GM21786 (cell line): ENCODE measurements at regions not wholly inside any gene's neighbourhood (a gene's known extent, or its start where the extent isn't known, plus 50 kb on each side); places are given as distances from the start of the nearest gene placed in this dataset.

Source experiments
- ATAC-seq: cut with Tn5 transposase; IDR thresholded peaks from one replicate; pipeline ENCODE4 v1.9.1; 2021; ENCODE audit not compliant: unreplicated experiment

DNA sequence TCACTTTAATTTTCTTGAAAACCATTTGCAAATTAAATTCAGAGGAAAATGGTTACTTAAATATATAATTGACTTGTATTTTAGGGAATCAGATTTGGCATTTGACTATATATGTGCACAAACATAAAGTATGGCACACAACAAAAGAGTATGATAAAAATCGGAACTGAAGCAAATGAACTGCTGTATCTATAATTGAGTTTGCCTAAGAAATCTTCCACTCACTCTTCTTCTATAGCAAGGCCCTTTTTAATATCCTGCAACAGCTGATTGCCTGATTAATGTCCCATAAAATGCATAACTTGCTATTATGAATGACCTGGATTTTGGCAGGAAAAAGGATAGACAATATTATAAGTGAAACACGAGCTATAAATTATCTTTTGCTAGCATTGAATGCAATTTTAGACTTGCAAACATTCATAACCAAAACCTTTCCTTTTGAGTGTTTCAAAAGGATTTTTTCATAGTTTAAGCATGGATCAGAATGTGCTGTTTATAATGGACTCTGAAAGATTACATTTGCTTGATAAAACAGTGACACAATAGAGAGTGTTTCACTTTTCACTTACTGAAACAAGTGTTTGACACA lies 2204.3 kb downstream of the MRPL39 start:
- no peak for ATAC-seq

DNA sequence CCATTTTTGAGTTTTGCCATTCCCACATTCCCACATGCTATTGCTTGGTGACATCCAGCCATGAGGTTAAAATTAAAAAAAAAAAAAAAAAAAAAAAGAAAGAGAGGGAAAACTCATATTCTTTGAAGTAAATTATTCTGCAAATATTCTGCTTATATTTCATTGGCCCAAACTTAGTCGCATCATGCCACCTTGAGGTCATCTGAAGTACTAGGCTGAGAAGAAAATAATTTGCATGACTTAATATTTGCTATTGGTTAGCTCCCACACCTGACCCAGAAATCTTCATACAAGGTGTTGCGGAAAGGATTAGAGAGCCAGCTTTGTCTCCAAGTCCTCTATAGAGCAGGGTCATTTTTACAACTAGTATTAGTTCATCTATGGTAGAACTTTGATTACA lies 2206.0 kb downstream of the MRPL39 start:
- no peak for ATAC-seq

DNA sequence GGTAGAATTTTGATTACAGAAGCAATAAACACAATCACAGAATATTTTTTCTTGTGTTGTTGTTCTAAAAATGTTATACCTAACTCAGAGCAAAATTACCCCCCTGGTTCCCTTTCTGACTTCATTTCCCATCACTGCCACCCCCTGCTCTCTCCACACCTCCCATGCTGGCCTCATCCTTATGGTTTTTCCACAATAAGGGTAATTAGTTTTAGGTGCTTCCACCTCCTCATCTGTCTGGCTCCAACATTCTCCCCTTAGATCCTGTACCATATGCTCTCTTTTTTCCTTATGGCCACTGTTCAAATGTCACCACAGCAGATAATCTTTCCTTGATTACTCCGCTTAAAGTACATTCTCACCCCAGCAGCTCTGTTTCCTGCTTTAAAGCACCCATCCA lies 2208.6 kb downstream of the MRPL39 start:
- no peak for ATAC-seq

- no peak for ATAC-seq
These were observed 2212.8 kb downstream of the MRPL39 start for GRCh38 chr21:23394458-23394857.

DNA sequence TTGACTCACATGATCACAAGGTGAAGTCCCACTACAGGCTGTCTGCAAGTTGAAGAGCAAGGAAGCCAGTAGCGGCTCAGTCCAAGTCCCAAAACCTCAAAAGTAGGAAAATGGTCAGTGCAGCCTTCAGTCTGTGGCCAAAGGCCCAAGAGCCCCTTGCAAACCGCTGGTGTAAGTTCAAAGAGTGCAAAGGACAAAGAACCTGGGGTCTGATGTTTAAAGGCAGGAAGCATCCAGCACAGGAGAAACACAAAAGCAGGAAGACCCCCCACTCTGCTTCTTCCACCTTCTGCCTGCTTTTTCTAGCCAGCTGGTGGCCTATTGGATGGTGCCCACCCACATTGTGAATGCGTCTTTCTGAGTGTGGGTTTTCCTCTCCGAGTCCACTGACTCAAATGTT lies 2222.6 kb downstream of the MRPL39 start:
- no peak for ATAC-seq

GRCh38 chr21:23374155-23374554 lies 2233.1 kb downstream of the MRPL39 start:
- no peak for ATAC-seq

DNA sequence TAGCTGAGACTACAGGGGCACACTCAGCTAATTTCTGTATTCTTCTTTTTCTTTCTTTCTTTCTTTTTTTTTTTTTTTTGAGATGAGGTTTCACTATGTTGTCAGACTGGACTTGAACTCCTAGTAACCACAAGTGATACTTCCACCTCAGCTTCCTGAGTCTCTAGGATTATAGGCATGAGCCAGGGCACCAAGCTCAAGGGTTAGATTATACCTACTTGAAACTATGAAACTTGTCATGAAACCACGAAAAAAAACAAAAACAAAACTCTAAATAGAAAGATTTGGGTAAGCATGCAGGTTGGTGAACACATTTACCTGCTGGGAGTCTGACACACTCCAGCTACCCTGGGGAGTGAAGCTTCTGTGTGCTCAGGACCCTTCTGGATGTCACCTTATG lies 2250.4 kb downstream of the MRPL39 start:
- ATAC-seq = no peak

DNA sequence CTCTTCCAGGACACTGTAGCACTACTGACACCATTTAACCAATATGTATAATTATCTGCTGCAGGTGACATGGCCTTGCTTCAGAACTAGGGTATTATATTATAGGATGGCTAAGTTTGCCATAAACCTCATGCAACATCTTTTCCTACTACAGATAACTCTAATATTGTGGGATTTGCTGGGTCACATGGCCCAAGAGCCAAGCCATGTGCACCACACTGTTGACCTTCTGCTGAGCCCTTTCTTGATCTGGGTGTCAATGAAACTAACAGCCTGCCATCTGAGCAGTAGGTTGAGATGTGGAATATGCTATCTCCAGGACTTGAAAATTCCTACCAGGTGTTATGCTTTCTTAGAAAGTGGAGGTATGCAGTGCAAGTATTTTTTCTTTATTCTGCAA lies 2291.1 kb downstream of the MRPL39 start:
- ATAC-seq = no peak

DNA sequence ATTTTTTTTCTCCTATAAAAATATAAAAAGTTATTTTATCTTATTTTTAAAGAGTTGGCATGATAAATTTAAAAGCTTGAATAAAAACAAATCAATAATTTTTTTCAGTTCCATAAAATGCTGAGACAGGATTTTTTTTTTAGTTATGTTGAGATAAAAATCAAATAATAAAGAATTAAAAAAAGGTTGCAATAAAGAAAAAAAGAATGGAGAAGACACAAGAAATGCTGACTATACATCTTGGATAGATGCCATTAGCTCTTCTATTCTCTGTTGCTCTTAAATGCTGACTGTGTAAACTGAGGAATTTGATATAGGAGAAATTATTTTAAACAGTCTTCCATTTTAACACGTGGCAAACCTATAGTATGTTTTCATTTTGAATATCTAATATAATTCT lies 2298.5 kb downstream of the MRPL39 start:
- ATAC-seq = no peak

DNA sequence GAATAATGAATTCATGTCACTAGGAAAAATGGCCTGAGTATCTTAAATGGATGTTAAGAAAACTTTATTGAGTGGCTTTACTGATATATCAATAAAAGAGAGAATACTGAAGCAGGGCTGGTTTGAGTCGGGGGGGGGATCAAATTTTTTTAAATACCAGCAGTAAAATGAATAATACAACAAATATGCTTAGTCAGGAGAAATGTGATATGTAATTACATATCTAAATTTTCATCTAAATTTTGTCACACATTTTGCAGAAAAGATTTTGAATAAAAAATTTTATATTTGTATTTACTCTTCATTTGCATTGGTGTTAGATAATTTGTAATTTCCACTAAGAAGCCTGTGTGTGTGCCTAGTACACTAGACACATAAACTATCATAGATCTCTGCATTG lies 2300.2 kb downstream of the MRPL39 start:
- no peak for ATAC-seq

DNA sequence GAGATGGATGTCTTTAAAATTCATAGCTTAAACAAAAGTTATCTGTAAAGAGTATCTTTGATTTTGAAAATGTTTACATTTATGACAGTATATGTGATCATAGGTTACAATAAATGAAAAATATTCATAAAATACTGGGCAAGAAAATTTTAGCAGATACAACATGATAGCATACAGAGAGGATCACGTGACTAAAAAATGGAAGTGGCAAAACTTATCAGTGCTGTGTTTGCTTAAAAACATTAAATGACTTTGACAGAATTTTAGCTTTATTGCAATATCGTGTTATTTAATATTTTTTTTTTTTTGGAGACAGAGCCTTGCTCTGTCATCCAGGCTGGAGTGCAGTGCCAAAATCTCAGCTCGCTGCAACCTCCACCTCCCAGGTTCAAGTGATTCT lies 2294.1 kb downstream of the NCAM2 start:
- ATAC-seq = no peak

DNA sequence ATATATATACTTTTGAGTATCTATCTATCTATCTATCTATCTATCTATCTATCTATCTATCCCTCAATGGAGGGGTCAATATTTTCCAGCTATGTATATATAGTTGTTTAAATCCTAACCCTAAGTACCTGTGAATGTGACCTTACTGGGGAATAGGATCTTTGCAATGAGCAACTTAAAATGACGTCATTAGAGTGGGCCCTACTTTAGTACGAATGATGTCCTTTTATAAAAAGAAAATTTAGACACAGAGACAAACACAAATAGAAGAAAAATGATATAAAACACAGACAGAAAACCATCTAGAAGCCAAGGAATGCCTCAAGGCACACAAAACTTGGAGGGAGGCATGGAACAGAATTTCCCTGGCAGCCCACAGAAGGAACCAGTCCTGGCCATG lies 2283.7 kb downstream of the NCAM2 start:
- no peak for ATAC-seq

- ATAC-seq = no peak
These were observed 2251.6 kb downstream of the NCAM2 start for GRCh38 chr21:23249760-23250159.

GRCh38 chr21:23247334-23247733 lies 2249.1 kb downstream of the NCAM2 start:
- ATAC-seq = no peak

GRCh38 chr21:23245255-23245654 lies 2247.0 kb downstream of the NCAM2 start:
- ATAC-seq = no peak

DNA sequence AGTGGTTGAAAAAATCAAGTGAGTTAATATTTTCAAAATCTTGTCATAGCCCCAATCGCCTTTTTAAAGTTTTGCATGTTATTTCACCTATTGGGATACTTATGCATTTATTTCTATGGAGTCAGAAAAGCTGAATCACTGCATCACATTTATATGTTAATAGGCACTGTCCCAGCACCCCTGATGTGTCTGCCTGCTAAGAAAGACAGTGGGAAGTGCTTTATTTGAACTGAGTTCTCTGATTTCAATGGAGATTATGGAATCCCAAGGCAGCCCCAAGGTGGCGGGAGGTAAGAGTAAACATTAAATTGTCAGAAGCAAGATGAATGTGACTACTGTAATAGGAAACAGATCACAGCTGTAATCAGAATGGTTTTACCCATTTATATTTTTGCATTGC lies 2225.7 kb downstream of the NCAM2 start:
- ATAC-seq = no peak

DNA sequence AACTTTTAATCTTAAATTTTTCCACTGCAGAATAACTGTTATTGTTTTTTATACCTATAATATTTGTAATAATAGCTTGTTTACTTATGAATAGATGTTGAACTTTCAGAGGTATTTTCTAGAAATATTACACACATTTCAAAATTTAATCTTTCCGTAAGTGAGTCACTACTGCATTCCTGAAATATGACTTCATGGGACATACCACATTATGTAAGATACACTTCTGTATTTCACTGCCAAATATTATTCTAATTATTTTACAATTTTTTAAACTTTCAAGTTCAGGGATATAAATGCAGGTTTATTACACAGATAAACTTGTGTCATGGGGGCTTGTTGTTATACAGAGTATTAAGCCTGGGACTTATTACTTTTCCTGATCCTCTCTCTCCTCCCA lies 2220.5 kb downstream of the NCAM2 start:
- ATAC-seq = no peak

- no peak for ATAC-seq
These were observed 2219.4 kb downstream of the NCAM2 start for GRCh38 chr21:23217597-23217996.

GRCh38 chr21:23215261-23215660 lies 2217.1 kb downstream of the NCAM2 start:
- ATAC-seq = no peak
